HG03196 (cell line): ENCODE measurements at regions not wholly inside any gene's neighbourhood (a gene's known extent, or its start where the extent isn't known, plus 50 kb on each side); places are given as distances from the start of the nearest gene placed in this dataset.

Source experiments
- ATAC-seq: cut with Tn5 transposase; IDR thresholded peaks from one replicate; pipeline ENCODE4 v1.9.1; 2021; ENCODE audit not compliant: unreplicated experiment

GRCh38 chr1:194309697-194310096, 1123.3 kb upstream of the B3GALT2 start:
- no peak for ATAC-seq

DNA sequence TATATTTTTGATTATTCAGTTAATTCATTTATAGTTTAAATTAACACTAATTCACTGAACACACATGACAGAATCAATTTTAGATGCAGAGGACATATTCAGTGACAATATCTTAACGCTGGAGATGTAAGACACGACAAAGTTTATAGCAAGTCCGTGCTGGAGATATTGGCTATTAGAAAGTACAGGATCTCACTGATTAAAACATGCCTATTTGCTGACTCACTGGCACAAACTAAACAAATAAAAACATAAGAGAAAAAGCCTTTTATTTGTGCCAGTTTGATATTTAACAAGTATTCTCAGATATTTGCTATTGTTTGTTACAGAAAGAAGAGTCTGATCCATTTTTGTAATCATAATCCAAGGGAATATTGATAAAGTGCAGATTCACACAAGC, 1122.9 kb upstream of the B3GALT2 start:
- no peak for ATAC-seq

DNA sequence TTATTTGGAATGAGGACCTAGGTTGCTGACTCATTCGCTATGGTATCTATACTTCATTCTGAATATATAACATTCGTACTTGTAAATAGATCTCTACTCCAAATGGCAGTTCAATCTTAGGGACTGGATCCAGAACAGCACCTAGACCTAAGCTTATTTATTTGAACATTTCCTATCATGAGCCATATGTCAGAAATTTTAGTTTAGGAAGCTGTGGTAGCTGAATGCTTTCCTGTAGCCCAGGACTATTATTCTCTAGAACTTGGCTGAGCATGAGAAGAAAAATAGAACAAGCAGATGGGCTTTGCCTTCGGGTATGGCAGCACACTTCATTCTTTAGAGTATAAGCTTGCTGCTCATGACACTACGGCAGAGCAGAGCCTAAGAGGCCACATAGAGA, 1114.4 kb upstream of the B3GALT2 start:
- no peak for ATAC-seq

- ATAC-seq, result no peak
Observed at GRCh38 chr1:194300340-194300739, 1113.9 kb upstream of the B3GALT2 start.

DNA sequence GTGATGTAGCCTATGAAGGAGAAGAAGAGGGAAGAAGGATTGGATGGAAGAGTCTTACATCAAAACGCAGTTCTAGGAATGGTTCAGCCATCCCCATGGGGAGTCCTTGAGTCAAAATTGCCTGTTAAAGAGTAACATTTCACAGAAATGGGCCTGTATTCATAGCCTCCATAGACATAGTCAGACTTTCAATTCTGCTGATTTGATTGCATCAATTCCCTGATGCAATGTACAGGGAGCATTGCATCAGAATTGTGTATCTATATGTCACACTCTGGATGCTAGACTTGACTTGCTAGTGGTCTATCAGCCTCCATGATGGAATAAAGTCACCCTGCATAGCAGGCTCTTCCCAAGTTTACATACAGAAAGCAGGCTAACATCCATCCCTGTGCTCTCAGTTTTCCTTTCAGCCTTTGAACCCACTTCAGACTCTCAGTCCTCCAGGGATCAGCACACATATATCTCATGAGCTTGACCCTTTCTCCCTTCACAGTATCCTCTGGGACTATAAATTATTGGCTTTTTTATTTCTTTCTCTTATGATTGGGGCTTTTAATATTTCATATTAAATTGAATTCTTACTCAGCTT, 1111.7 kb upstream of the B3GALT2 start:
- ATAC-seq, result no peak

- no peak for ATAC-seq
Observed at GRCh38 chr1:194297094-194297493, 1110.7 kb upstream of the B3GALT2 start.

- no peak for ATAC-seq
Observed at GRCh38 chr1:194296201-194296600, 1109.8 kb upstream of the B3GALT2 start.

- ATAC-seq, result peak; percentile 94
Observed at GRCh38 chr1:194295685-194296084, 1109.3 kb upstream of the B3GALT2 start.

DNA sequence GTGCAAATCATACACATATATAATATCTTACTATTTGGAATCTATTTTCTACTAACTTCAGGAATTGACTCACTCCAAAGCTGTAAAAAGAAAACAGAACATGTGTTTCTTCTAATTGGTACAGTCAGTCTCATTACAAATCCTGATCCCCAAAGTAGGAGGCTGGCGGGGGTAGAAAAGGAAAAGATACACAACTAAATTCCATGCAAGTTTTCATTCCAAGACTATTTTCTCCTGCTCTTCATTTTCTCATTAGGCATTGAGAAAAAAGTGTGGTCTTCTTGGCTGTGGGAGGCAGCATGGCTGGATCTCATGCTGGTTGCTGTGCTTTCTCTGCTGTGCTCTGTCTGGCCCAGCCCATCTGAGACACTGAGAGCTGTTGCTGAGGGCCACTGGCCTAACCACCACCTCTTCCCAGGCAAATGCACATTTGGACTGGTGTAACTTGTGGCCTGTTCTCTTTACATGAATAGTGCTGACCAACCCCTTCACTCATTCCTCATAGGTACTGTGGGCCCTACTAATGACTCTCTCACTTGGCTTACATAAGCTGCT, 1107.5 kb upstream of the B3GALT2 start:
- no peak for ATAC-seq

DNA sequence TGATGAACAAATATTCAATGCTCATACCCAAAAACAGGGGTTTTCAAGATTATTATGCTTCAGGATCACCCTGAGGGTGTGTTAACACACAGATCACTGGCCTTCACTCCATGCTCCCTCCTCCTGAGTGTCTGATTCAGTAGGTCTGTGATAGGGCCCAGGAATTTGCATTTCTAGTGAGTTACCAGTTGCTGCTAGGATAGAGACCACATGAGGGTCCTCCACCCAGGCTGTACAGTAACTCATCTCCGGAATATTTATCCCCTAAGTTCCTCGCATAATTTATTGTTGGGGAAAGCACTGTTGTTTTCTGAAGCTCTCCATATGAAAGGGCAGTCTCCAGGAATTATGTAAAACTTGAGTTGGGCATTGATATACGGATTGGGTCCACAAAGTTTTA, 1106.6 kb upstream of the B3GALT2 start:
- ATAC-seq, result no peak

GRCh38 chr1:194289569-194290266, 1103.3 kb upstream of the B3GALT2 start:
- ATAC-seq, result peak; percentile 99

DNA sequence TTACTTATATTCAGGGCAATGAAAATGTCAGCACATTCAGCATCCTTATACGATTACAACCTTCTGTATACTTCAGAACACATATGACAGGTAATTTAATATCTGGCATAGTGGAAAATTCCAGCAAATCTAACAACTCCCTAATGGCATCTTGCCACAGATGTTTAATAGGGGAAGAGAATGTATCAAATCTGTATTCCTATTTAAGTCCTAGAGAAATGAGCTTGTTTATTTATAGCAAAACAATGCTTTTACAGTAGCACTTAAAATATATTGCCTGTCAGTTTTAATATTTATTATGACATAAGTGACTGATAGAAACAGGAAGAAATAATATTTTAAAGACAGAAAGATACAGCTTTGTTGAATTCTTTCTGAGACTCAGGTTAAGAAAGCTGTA, 1101.8 kb upstream of the B3GALT2 start:
- ATAC-seq, result no peak

DNA sequence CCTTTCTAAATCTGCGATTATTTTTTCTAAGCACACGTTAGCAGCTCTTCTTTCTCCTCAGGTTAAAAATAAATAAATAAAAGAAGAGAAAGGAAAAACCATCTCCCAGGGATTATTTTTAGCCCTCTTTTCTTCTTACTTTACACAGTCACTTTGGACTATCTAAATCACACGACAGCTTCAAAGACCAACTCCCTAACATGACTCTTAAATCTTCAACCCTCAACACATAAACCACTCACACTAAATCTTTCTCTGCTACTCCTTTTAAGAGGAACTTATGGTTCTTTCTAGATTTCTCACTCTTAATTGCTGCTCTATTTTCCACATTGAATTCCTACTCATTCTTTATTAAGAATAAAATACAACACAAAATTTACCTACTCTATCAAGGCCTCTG, 1095.0 kb upstream of the B3GALT2 start:
- no peak for ATAC-seq

GRCh38 chr1:194280463-194280862, 1094.0 kb upstream of the B3GALT2 start:
- ATAC-seq, result no peak

GRCh38 chr1:194279975-194280374, 1093.6 kb upstream of the B3GALT2 start:
- peak; percentile 59 for ATAC-seq

DNA sequence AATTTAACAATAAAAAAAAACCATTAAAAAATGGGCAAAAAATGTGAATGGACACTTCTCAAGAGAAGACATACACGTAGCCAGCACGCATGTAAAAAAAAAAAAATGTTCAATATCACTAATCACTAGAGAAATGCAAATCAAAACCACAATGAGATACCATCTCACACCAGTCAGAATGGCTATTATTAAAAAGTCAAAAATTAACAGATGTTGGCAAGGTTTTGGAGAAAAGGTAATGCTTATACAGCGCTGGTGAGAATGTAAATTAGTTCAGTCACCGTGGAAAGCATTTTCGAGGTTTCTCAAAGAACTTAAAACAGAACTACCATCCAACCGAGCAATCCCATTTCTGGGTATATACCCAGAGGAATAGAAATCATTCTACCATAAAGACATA, 1091.5 kb upstream of the B3GALT2 start:
- ATAC-seq, result peak; percentile 70

DNA sequence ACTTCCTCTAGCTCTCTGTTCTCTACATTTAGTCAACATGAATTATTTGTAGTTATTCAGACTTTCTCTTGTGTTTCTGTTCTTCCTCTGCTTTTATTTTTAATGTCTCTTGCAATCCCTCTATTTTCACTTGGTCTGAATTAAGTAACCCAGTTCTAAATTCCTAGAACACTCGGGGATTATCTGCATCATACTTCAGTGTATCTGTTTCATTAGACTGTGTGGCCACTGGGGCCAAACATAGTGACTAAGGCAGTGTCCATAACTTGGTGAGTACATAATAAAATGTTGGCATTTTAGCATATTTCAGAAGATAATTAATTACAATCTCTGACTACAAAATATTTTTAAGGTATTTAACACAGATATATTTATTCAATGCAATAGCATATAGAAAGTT, 1087.2 kb upstream of the B3GALT2 start:
- ATAC-seq, result no peak

GRCh38 chr1:194268839-194269238, 1082.4 kb upstream of the B3GALT2 start:
- no peak for ATAC-seq

GRCh38 chr1:194267021-194267420, 1080.6 kb upstream of the B3GALT2 start:
- ATAC-seq, result no peak

GRCh38 chr1:194256010-194256409, 1069.6 kb upstream of the B3GALT2 start:
- ATAC-seq, result no peak

GRCh38 chr1:194252199-194252598, 1065.8 kb upstream of the B3GALT2 start:
- no peak for ATAC-seq

DNA sequence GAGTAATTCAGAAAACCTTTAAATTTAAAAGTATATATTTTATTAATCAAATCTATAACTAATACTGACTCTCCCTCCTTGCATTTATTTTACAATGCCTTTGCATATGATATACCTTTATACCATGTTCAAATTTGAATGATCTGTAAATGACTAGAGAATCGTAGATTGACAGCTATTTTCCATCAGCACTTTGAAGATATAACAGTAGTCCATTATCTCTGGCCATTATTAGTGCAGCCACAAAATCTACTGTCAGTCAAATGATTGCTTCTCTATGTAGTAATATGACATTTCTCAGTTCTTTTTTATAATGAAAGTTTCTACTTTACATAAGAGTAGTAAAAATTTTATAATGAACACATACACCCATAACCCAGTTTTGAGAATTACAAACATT, 1054.8 kb upstream of the B3GALT2 start:
- no peak for ATAC-seq

DNA sequence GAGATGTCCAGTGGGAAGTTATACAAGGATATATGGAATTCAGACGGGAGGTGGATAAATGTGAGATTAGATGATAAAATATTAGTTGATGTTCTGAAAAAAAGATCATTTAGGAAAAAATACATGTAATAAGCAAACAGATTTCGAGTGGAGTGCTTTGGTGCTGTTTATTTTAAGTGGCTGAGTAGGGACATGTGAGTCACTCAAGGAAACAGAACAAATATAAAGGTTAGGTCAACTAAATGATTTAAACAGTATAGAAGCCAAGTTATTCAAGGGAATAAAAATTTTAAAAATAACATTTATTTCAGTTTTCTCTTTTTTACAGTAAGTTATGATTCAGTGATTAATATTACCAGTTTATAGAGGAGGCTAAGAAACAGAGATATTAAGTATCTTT, 1046.7 kb upstream of the B3GALT2 start:
- no peak for ATAC-seq
